Urinary bladder (tissue), 3 donors: ENCODE measurements at regions not wholly inside any gene's neighbourhood (a gene's known extent, or its start where the extent isn't known, plus 50 kb on each side); places are given as distances from the start of the nearest gene placed in this dataset.

Source experiments
- DNase-seq: peaks from one replicate; pipeline ENCODE4 v3.0.0-alpha.2; 2015; ENCODE audit errors: extremely low spot score
- H3K27ac ChIP-seq: one replicate; pipeline ENCODE4 v1.5.1; 2013; ENCODE audit warnings: low read depth, mild to moderate bottlenecking, moderate library complexity
- H3K36me3 ChIP-seq: one replicate; pipeline ENCODE4 v1.6.1; 2013; ENCODE audit warnings: mild to moderate bottlenecking, moderate library complexity; ENCODE audit not compliant: insufficient read depth
- H3K4me1 ChIP-seq: one replicate; pipeline ENCODE4 v1.6.1; 2013; ENCODE audit warnings: mild to moderate bottlenecking, moderate library complexity; ENCODE audit not compliant: insufficient read depth
- H3K4me3 ChIP-seq: one replicate; pipeline ENCODE4 v1.5.1; 2013; ENCODE audit warnings: low read depth, low read length
- WGBS: extraction: QIAGEN DNeasy Blood & Tissue Kit; methylation state at CpG from one replicate; pipeline ENCODE4 v1.1.7; 2013; 5-methylcytosine and 5-hydroxymethylcytosine counted together
- donor health status: healthy with polysubstance abuse.
- donor health status: healthy.

DNA sequence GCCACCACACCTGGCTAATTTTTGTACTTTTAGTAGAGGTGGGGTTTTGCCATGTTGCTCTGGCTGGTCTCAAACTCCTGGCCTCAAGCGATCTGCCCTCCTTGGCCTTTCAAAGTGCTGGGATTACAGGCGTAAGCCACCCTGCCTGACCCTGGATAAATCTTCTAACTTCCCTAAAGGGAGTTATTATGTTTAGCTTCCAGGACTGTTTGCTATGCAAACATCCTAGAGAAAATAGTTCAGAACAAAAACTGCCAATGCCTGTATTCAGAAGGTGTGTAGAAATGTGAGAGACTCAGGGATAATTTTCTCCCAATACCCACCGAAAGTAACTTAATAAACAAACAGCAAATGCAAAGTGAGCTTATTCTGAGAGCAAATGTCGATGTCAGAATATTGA lies 301.2 kb downstream of the TGFB2 start:
- no peak overlapping the region for H3K27ac ChIP-seq
- H3K4me3 ChIP-seq = no peak overlapping the region
- 82% methylated on average over 4 of the region's 4 CpGs for WGBS
- H3K4me1 ChIP-seq = no peaks in the 10 kb centered on the region
- H3K36me3 ChIP-seq = no peaks in the 10 kb centered on the region
- no peak for DNase-seq

DNA sequence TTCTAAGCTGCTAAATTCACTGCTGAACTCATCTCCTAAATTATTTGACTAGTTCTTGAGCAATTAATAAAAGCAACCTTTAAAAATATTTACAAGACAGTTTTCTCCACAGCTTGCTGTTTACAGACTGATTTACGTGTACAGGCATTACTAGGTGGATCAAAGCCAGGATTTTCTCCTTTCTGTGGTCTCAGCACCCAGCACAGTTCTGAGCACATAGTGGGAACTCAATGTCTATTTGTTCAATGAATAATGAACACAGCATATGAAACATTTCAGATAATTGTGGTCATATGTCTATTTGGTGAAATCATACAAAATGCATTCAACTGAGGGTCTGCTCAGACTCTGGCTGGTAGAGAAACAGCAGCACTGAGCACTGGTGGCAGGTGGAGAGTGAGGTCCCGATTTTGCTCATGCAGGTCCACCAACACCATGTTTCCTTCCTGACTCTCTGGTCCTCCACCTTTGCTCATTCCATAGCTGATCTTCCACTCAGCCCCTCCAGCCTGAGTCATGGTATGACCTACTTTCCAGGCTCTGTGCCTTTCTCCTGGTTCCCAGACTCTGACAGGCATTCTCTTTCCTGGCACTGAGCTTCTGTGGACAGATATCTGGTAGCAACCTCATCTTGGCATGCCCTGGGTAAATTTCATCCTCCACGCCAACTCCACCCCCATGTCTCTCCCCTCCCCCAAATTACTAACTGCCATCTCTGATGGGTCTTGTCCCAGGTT lies 311.3 kb downstream of the TGFB2 start:
- Histone ChIP-seq H3K36me3 (no peaks in the 10 kb centered on the region), H3K4me1 (no peaks in the 10 kb centered on the region), H3K4me3 (no peak overlapping the region), H3K27ac (no peak overlapping the region)
- DNase-seq = no peak
- 83% methylated on average over 3 of the region's 3 CpGs for WGBS

- DNase-seq = no peak
- 98% methylated on average over 2 of the region's 2 CpGs for WGBS
- H3K4me3 ChIP-seq = no peak overlapping the region
- no peaks in the 10 kb centered on the region for H3K36me3 ChIP-seq
- H3K4me1 ChIP-seq = no peaks in the 10 kb centered on the region
- no peak overlapping the region for H3K27ac ChIP-seq
Observed at GRCh38 chr1:218658269-218658668, 313.1 kb downstream of the TGFB2 start.

DNA sequence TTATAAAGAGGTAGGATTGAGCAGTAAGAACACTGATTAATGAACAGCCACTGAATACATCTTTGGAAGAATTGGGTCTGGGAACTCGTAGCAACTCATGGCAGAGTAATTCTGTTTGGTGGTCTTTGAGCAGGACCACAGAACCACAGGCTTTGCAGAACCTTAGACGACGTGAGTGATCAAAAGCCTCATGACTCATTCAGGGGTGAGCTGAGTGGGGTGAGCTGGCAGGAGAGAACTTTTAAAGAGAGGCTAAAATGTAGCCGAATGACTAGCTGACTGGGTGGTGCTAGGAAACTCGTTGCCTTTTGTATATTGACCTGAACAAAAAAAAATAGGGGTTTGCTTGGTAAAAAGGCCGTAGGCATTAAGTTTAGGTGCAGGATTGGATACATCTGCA lies 313.8 kb downstream of the TGFB2 start:
- no peak overlapping the region for H3K4me3 ChIP-seq
- H3K27ac ChIP-seq = no peak overlapping the region
- DNase-seq = no peak
- no peaks in the 10 kb centered on the region for H3K36me3 ChIP-seq
- H3K4me1 ChIP-seq = no peaks in the 10 kb centered on the region
- 78% methylated on average over 6 of the region's 6 CpGs for WGBS

GRCh38 chr1:218659911-218660677 lies 315.0 kb downstream of the TGFB2 start:
- WGBS = 64% methylated on average over 2 of the region's 2 CpGs
- H3K36me3 ChIP-seq = no peaks in the 10 kb centered on the region
- no peak overlapping the region for H3K4me3 ChIP-seq
- no peak for DNase-seq
- no peak overlapping the region for H3K27ac ChIP-seq
- no peaks in the 10 kb centered on the region for H3K4me1 ChIP-seq

- no peaks in the 10 kb centered on the region for H3K4me1 ChIP-seq
- H3K27ac ChIP-seq = no peak overlapping the region
- no peaks in the 10 kb centered on the region for H3K36me3 ChIP-seq
- 87% methylated on average over 1 of the region's 1 CpG for WGBS
- H3K4me3 ChIP-seq = no peak overlapping the region
- DNase-seq = no peak
Observed at GRCh38 chr1:218660678-218661053, 315.5 kb downstream of the TGFB2 start.

- WGBS = 85% methylated on average over 3 of the region's 3 CpGs
- no peak overlapping the region for H3K4me3 ChIP-seq
Observed at GRCh38 chr1:218661411-218661810, 316.3 kb downstream of the TGFB2 start.

DNA sequence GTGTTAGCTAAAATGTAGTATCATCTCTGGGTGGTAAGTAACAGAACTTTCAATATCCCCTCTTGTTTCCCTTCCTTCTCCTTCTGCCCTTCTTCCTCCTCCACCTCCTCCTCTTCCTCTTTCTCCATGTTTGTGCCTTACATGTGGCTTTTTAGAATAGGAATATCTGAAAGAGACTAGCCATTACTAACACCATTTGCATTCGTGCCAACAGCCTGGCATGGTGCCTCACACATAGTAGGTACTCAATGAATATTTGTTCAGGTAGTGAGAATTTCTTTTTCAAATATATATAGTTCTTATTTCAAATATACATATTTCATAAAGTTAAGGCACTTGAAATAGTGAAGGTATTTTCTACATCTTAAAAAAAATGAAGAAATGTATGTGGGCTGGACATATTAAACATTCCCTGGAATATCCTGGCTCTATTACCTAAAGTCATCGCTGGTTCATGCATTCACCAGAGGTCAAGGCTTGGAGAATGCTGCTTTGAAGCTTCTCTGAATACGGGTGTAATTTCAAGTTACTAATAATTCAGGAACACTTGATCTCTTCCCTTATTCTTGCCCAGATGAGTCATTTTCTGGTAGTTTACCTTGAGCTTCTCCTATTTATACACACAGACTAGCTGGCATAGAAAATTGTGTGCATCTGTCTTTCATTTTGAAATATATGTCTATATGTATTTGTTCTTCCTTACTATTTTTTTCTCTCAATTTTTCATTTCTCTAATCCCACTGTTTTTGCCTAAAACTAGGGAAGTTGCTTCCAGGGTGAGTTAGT lies 319.4 kb downstream of the TGFB2 start:
- Histone ChIP-seq H3K4me1 (no peaks in the 10 kb centered on the region), H3K4me3 (no peak overlapping the region), H3K27ac (no peak overlapping the region), H3K36me3 (no peaks in the 10 kb centered on the region)
- DNase-seq = no peak
- WGBS = 63% methylated on average over 3 of the region's 3 CpGs

More at GRCh38 chr1:218661411-218661810, 316.3 kb downstream of the TGFB2 start:
- H3K4me1 ChIP-seq = no peaks in the 10 kb centered on the region
- H3K36me3 ChIP-seq = no peaks in the 10 kb centered on the region
- no peak for DNase-seq
- no peak overlapping the region for H3K27ac ChIP-seq

- Histone ChIP-seq H3K4me1 (no peaks in the 10 kb centered on the region), H3K27ac (no peak overlapping the region), H3K4me3 (no peak overlapping the region), H3K36me3 (no peaks in the 10 kb centered on the region)
- DNase-seq = no peak
- 45% methylated on average over 4 of the region's 4 CpGs for WGBS
Observed at GRCh38 chr1:218665221-218665620, 320.1 kb downstream of the TGFB2 start.

- no peak for DNase-seq
- no peaks in the 10 kb centered on the region for H3K4me1 ChIP-seq
Observed at GRCh38 chr1:218666263-218666662, 321.1 kb downstream of the TGFB2 start.

DNA sequence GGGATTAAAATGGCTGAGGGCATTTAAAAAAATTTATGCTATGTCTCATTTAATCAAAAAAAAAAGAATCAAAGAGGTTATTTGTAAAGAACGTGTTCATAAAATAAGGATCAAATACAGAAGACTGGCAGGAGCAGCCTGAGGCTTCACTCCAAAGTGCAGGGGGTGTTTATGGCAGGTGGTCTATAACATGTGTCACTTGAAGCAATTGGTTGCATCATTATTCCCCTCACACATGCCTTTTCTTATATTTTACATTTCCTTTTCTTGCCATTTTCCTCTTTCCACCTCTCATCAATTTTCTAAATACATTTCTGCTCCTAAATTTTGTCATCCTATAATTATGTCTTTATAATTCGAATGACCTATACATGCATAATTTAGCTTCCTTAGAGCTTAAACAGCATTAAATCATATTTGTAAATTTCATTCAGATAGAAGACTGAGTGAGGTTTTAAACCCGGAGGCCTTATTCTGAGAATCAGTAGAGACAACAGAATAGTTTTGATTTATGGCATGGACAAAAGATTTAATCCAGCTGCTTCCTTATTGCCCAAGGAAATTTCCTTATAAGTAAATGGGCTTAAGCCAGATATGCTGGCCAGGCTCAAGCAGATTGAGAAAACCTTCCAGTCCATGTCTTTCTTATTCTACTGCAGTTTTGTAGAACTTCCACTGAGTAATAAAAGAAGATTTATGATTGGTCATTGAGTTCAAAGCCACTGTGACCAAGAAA lies 322.8 kb downstream of the TGFB2 start:
- DNase-seq = no peak
- H3K27ac ChIP-seq = no peak overlapping the region
- WGBS = 61% methylated on average over 3 of the region's 3 CpGs
- no peaks in the 10 kb centered on the region for H3K36me3 ChIP-seq
- H3K4me1 ChIP-seq = no peaks in the 10 kb centered on the region
- H3K4me3 ChIP-seq = no peak overlapping the region

More at GRCh38 chr1:218666263-218666662, 321.1 kb downstream of the TGFB2 start:
- Histone ChIP-seq H3K4me3 (no peak overlapping the region), H3K36me3 (no peaks in the 10 kb centered on the region), H3K27ac (no peak overlapping the region)

DNA sequence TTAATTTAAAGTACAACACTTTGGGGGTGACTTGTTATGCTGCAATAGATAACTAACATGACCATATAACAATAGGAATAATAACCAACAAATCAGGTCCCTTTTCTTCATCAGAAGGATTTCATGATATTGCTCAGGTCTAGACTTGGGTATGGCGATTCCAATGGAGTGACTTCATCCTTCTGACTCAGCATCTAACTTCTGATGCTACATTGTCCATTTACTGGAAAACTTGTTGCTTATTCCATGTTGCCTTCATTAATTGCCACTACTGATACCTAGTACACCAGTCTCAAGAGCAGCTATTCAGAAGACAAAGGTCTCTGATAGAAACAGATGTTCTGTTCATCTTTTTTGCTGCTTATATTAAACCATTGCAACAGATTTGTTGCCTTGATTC lies 324.3 kb downstream of the TGFB2 start:
- 97% methylated on average over 1 of the region's 1 CpG for WGBS
- H3K36me3 ChIP-seq = no peaks in the 10 kb centered on the region
- no peaks in the 10 kb centered on the region for H3K4me1 ChIP-seq
- no peak for DNase-seq
- H3K27ac ChIP-seq = no peak overlapping the region
- no peak overlapping the region for H3K4me3 ChIP-seq

DNA sequence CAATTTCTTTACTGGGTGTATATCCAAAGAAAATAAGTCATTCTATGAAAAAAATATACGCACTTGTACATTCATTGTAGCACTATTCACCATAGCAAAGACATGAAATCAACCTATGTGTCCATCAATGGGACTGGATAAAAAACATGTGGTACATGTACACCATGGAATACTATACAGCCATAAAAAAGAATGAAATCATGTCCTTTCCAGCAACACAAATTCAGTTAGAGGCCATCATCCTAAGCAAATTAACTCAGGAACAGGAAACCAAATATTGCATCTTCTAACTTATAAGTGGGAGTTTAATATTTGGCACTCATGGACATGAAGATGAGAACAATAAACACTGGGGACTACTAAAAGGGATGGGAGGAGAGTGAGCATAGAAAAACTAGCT lies 325.7 kb downstream of the TGFB2 start:
- H3K4me3 ChIP-seq = no peak overlapping the region
- no peaks in the 10 kb centered on the region for H3K36me3 ChIP-seq
- DNase-seq = no peak
- H3K4me1 ChIP-seq = no peaks in the 10 kb centered on the region
- no peak overlapping the region for H3K27ac ChIP-seq
- 99% methylated on average over 1 of the region's 1 CpG for WGBS
